ENCODE measurements at regions not wholly inside any gene's neighbourhood (a gene's known extent, or its start where the extent isn't known, plus 50 kb on each side); places are given as distances from the start of the nearest gene placed in this dataset.

DNA sequence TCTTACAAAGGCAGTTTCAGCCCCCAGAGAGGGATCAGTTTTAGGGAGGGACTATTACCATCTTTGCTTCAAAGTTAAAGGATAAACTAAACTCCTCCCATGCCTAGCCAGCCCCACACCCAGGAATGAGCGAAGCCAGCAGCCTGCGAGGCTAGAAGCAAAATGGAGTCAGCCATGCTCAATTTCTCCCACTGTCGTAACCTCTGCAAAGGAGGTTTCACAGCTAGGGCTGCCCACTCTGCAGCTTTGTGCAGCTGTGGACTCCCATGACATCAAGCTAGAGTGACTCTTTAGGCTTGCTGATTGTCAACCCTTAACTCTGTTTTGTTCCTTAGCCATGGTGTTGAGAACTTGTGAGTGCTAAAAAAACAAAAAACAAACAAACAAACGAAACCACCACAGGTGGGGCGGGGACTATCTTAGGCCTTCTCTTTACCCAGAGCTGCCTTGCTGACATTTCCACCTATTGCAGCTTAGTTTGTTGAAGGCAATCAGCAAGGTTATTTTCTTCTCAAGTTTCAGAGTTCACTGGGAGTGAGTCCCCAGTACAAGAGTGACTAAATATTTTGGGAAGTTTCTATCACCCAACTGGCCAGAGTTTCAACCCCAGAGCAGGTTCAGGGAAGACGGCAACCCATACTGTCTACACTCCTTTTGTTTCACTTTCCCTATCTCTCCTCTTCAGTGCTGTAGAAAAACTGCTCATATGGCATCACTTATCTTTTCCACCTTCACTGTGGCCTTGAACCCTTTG is 592.1 kb downstream of the XIRP2 start:
- TF ChIP-seq, protein P1, sequence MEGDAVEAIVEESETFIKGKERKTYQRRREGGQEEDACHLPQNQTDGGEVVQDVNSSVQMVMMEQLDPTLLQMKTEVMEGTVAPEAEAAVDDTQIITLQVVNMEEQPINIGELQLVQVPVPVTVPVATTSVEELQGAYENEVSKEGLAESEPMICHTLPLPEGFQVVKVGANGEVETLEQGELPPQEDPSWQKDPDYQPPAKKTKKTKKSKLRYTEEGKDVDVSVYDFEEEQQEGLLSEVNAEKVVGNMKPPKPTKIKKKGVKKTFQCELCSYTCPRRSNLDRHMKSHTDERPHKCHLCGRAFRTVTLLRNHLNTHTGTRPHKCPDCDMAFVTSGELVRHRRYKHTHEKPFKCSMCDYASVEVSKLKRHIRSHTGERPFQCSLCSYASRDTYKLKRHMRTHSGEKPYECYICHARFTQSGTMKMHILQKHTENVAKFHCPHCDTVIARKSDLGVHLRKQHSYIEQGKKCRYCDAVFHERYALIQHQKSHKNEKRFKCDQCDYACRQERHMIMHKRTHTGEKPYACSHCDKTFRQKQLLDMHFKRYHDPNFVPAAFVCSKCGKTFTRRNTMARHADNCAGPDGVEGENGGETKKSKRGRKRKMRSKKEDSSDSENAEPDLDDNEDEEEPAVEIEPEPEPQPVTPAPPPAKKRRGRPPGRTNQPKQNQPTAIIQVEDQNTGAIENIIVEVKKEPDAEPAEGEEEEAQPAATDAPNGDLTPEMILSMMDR (IDR thresholded peaks at IDR 0.05; ENCODE audit: low read depth, low read length, missing input control): no peak
- TF ChIP-seq YY1 (IDR thresholded peaks at IDR 0.05): no peak
- no peak for TF ChIP-seq TAF1 (conservative IDR thresholded peaks at IDR 0.05)
- no peak for TF ChIP-seq HNF4A (conservative IDR thresholded peaks at IDR 0.05)
- TF ChIP-seq EGR1 (IDR thresholded peaks at IDR 0.05; ENCODE audit: low read depth in 2 of 2): no peak
- TF ChIP-seq, protein P2, sequence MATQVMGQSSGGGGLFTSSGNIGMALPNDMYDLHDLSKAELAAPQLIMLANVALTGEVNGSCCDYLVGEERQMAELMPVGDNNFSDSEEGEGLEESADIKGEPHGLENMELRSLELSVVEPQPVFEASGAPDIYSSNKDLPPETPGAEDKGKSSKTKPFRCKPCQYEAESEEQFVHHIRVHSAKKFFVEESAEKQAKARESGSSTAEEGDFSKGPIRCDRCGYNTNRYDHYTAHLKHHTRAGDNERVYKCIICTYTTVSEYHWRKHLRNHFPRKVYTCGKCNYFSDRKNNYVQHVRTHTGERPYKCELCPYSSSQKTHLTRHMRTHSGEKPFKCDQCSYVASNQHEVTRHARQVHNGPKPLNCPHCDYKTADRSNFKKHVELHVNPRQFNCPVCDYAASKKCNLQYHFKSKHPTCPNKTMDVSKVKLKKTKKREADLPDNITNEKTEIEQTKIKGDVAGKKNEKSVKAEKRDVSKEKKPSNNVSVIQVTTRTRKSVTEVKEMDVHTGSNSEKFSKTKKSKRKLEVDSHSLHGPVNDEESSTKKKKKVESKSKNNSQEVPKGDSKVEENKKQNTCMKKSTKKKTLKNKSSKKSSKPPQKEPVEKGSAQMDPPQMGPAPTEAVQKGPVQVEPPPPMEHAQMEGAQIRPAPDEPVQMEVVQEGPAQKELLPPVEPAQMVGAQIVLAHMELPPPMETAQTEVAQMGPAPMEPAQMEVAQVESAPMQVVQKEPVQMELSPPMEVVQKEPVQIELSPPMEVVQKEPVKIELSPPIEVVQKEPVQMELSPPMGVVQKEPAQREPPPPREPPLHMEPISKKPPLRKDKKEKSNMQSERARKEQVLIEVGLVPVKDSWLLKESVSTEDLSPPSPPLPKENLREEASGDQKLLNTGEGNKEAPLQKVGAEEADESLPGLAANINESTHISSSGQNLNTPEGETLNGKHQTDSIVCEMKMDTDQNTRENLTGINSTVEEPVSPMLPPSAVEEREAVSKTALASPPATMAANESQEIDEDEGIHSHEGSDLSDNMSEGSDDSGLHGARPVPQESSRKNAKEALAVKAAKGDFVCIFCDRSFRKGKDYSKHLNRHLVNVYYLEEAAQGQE (IDR thresholded peaks at IDR 0.05): no peak
- TF ChIP-seq JUND (IDR thresholded peaks at IDR 0.05): no peak
- TF ChIP-seq GABPA (IDR thresholded peaks at IDR 0.05 in 1 of 2, conservative IDR thresholded peaks at IDR 0.05 in 1 of 2): no peak
- TF ChIP-seq, protein P3, sequence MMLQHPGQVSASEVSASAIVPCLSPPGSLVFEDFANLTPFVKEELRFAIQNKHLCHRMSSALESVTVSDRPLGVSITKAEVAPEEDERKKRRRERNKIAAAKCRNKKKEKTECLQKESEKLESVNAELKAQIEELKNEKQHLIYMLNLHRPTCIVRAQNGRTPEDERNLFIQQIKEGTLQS (IDR thresholded peaks at IDR 0.05): no peak
- TF ChIP-seq NR2F2 (IDR thresholded peaks at IDR 0.05): no peak
- TF ChIP-seq, protein P4, sequence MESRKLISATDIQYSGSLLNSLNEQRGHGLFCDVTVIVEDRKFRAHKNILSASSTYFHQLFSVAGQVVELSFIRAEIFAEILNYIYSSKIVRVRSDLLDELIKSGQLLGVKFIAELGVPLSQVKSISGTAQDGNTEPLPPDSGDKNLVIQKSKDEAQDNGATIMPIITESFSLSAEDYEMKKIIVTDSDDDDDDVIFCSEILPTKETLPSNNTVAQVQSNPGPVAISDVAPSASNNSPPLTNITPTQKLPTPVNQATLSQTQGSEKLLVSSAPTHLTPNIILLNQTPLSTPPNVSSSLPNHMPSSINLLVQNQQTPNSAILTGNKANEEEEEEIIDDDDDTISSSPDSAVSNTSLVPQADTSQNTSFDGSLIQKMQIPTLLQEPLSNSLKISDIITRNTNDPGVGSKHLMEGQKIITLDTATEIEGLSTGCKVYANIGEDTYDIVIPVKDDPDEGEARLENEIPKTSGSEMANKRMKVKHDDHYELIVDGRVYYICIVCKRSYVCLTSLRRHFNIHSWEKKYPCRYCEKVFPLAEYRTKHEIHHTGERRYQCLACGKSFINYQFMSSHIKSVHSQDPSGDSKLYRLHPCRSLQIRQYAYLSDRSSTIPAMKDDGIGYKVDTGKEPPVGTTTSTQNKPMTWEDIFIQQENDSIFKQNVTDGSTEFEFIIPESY (IDR thresholded peaks at IDR 0.05): no peak
